Right lobe of liver (tissue), 4 donors: ENCODE measurements at regions not wholly inside any gene's neighbourhood (a gene's known extent, or its start where the extent isn't known, plus 50 kb on each side); places are given as distances from the start of the nearest gene placed in this dataset.

Source experiments
- CTCF ChIP-seq, 4 donors: fragments of 200-600 bp in 3 of 4; fragments of 450-650 bp in 1 of 4; IDR thresholded peaks; one replicate each; pipeline versions ENCODE4 v1.5.1 to v1.8.0; 2016 to 2022; ENCODE audit warnings: antibody characterized with exemption in 4 of 4, mild to moderate bottlenecking in 2 of 4
- POLR2A ChIP-seq: fragments of 450-650 bp; IDR thresholded peaks from one replicate; pipeline ENCODE4 v1.6.1; 2017; ENCODE audit warnings: antibody characterized with exemption, mild to moderate bottlenecking
- donor health status: DM: no; HTN: no; CAD: no.
- donor health status: DM: no; HTN: no; CAD: no.
- donor health status: DM: no; HTN: yes; CAD: no.

- TF ChIP-seq CTCF (IDR thresholded peaks at IDR 0.05) (no peak), POLR2A (no peak)
These were observed 107.8 kb downstream of the CYB561 start for GRCh38 chr17:63338272-63338671.
